ENCODE measurements at regions not wholly inside any gene's neighbourhood (a gene's known extent, or its start where the extent isn't known, plus 50 kb on each side); places are given as distances from the start of the nearest gene placed in this dataset.

DNA sequence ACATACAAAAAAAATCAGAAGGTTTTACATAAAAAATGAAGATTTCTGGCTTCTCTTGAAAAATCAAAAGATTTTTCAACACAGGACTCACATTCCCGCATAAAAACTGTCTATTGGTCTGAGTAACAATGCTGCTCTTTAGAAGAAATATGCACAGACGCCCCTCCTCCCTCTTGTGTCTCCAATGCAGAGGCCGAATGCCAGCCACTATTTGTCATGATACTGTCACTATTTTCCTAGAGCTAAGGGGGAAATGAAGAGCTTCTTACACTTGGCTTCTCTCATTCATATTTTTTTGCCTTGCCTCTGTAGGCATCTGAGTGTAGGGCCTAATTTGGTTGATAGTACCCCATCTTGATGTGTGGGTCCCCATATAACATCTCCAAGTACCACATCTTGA is 98.0 kb downstream of the BBS10 start:
- no peak overlapping the region for H3K27ac Mint-ChIP-seq
- no peaks in the 10 kb centered on the region for H3K4me1 Mint-ChIP-seq
- no peaks in the 10 kb centered on the region for H3K9me3 Mint-ChIP-seq
- no peak overlapping the region for H3K4me3 Mint-ChIP-seq
- peaks cover 16% of the 10 kb centered on the region for H3K27me3 Mint-ChIP-seq
- no peaks in the 10 kb centered on the region for H3K36me3 Mint-ChIP-seq (ENCODE audit: low read depth)
- POLR2A ChIA-PET, result no interaction called here
- CTCF ChIA-PET, result interaction anchor here (0.6 kb wide), 1 partner anchor 10 kb away, joined by 3 read pairs; no protein-coding TSS in a partner anchor
- DNase-seq, result no peak

DNA sequence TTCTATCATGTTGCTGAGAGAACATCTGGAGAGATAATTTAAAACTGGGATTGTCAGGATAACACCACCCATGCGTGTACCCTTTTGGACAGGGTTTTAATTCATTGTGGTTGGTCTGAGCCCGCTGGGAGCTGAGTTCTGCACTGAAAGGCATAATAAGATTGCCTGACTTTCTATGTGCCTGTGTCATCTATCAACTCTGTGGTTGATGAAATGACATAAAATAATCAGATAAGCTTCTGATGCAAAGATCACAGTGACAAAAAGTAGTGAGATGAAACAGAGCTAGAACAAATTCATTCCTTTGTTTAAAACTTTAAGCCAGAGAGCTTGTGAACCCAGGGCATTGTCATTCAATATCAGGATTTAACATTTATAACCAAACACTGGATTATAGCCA is 98.7 kb downstream of the BBS10 start:
- peaks cover 16% of the 10 kb centered on the region for H3K27me3 Mint-ChIP-seq
- H3K36me3 Mint-ChIP-seq (ENCODE audit: low read depth), result no peaks in the 10 kb centered on the region
- CTCF ChIA-PET, result interaction anchor here (0.6 kb wide), 1 partner anchor 22 kb away, joined by 3 read pairs; no protein-coding TSS in a partner anchor
- H3K4me1 Mint-ChIP-seq, result no peaks in the 10 kb centered on the region
- no peaks in the 10 kb centered on the region for H3K9me3 Mint-ChIP-seq
- no peak overlapping the region for H3K27ac Mint-ChIP-seq
- no peak for DNase-seq
- POLR2A ChIA-PET, result no interaction called here
- no peak overlapping the region for H3K4me3 Mint-ChIP-seq

DNA sequence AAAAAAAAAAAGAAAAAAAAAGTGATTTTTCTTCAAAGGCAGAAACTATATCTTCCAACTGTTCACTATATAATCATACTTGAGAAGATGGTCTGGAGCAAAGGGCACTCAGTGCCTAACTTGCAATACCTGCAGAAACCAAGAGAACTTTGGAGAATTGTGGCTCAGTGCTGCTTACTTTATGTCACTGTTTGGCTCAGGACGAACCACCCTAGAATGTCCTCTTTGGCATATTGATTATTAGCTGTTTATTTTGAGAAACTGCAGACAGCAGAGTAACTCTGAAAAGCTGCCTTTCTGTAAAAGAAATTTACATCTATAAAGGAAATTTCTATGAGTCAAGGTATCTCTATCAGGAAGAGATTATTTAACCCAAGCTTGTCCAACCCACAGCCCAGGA is 100.2 kb downstream of the BBS10 start:
- no peak overlapping the region for H3K4me3 Mint-ChIP-seq
- no peak overlapping the region for H3K27ac Mint-ChIP-seq
- DNase-seq, result no peak
- H3K36me3 Mint-ChIP-seq (ENCODE audit: low read depth), result no peaks in the 10 kb centered on the region
- ChIA-PET POLR2A (no interaction called here), CTCF (interaction anchor here (0.9 to 1.5 kb wide), 3 partner anchors 8 to 19 kb away, joined by 3 to 5 read pairs (median 3); no protein-coding TSS in a partner anchor)
- H3K27me3 Mint-ChIP-seq, result peaks cover 16% of the 10 kb centered on the region
- no peaks in the 10 kb centered on the region for H3K4me1 Mint-ChIP-seq
- no peaks in the 10 kb centered on the region for H3K9me3 Mint-ChIP-seq

DNA sequence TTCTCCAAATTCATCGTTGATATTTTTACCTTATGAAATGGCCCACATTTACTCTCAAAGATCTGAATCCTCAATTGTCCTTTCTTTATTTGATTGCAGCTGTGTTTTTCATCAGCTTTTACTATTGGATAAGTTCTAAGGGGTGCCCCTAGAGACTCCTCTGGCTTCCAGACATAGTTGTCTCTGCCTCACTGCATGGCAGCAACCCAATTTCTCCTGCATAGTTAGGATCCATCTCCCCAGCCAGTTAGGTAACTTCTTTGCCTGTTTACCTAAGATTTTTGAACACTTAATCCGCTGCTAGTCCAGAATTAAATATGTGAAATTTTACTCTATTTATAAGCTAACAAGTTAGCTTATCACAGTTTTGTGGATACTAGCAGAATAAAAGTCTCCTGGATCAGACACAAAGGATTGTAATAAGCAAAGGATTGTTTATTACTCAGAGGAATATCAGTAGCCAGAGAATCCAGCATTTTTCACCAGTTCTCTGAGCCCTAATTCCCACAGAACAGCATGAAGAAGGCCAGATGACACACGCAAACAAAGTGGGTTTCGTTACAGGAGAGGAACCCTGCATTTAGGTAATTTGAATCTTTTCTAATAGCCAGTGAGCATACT is 101.1 kb downstream of the BBS10 start:
- ChIA-PET CTCF (interaction anchor here (0.5 to 0.9 kb wide), 2 partner anchors 15 to 682 kb away, joined by 3 read pairs; no protein-coding TSS in a partner anchor), POLR2A (no interaction called here)
- DNase-seq, result no peak
- Mint-ChIP-seq H3K4me1 (no peaks in the 10 kb centered on the region), H3K9me3 (no peaks in the 10 kb centered on the region), H3K4me3 (no peak overlapping the region), H3K36me3 (ENCODE audit: low read depth) (no peaks in the 10 kb centered on the region), H3K27me3 (peaks cover 16% of the 10 kb centered on the region), H3K27ac (no peak overlapping the region)

DNA sequence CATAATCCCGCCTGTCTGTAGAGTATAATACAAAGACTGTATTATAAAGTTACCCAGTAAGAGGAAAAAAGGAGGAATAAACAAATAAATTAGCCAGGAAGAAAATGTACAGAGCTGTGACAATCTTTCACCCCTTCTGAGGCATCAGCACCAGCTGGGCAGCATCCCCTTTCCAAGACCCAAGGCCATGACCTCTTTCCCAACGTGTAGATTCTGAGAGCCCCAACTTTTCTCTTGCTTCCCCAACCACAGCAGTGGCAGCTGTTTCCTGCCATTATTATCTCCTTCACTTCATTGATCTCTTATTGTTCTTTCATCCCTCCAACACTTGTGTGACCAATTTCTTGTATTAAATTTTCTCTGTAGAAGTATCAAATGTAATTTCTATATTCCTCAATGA is 101.6 kb downstream of the BBS10 start:
- ChIA-PET CTCF (interaction anchor here (0.9 kb wide), 1 partner anchor 15 kb away, joined by 3 read pairs; no protein-coding TSS in a partner anchor), POLR2A (no interaction called here)
- Mint-ChIP-seq H3K27me3 (peaks cover 16% of the 10 kb centered on the region), H3K36me3 (ENCODE audit: low read depth) (no peaks in the 10 kb centered on the region), H3K4me1 (no peaks in the 10 kb centered on the region), H3K27ac (no peak overlapping the region), H3K4me3 (no peak overlapping the region), H3K9me3 (no peaks in the 10 kb centered on the region)
- DNase-seq, result no peak

DNA sequence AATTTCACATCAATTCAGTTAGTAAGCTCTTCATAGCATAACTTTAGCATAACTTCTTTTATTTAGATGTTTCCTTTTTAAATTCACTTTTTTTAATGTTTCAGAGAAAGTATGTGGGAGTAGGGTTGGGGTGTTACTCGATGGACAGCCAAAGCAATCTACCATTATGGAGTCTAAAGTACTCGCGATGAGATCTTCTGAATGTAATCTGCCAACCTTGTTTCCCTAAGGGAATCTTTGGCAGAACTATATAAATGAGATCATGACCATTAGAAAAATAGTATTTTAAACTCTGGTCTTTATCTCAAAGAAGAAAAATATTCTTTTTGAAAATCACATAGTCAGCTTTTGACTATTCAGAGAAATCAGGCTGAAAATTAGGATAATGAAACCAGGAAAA is 103.9 kb downstream of the BBS10 start:
- no peak overlapping the region for H3K4me3 Mint-ChIP-seq
- H3K27ac Mint-ChIP-seq, result no peak overlapping the region
- no peaks in the 10 kb centered on the region for H3K36me3 Mint-ChIP-seq (ENCODE audit: low read depth)
- H3K4me1 Mint-ChIP-seq, result no peaks in the 10 kb centered on the region
- no peak for DNase-seq
- ChIA-PET POLR2A (no interaction called here), CTCF (no interaction called here)
- H3K27me3 Mint-ChIP-seq, result peaks cover 16% of the 10 kb centered on the region
- H3K9me3 Mint-ChIP-seq, result no peaks in the 10 kb centered on the region

DNA sequence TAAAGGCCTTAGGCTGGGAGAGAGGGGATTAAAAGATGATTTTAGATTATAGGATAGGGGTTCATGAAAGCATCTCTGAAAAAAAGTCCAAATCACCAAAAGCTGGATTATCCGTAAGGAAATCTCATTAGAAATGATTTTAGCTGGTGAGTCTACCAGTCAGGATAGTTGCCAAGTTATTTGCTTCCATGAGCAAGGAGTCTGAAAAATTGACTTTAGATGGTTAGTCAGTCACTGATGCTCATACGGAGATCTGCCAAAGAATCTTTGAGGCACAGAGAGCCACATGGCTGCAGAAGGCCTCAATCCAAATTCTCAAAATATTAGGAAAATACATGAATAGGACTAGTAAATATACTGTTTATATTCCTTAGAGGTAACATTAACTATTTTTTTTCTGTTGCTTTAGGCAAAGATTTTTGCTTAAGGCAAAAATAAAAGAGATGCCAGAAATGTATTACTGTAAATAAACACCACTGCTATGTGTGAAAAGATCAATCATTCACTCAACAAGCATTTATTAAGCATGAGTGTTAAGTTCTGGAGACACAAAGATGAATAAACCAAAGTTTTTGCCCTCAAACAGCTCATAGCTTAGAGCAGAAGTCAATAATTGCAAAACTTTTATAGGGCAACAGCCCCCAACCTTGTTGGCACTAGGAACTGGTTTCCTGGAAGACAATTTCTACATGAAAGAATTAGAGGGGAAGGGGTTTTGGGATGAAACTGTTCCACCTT is 105.2 kb downstream of the BBS10 start:
- H3K27me3 Mint-ChIP-seq, result peaks cover 14% of the 10 kb centered on the region
- H3K27ac Mint-ChIP-seq, result no peak overlapping the region
- ChIA-PET CTCF (no interaction called here), POLR2A (no interaction called here)
- no peak overlapping the region for H3K4me3 Mint-ChIP-seq
- no peaks in the 10 kb centered on the region for H3K9me3 Mint-ChIP-seq
- DNase-seq, result no peak
- no peaks in the 10 kb centered on the region for H3K4me1 Mint-ChIP-seq
- H3K36me3 Mint-ChIP-seq (ENCODE audit: low read depth), result no peaks in the 10 kb centered on the region

DNA sequence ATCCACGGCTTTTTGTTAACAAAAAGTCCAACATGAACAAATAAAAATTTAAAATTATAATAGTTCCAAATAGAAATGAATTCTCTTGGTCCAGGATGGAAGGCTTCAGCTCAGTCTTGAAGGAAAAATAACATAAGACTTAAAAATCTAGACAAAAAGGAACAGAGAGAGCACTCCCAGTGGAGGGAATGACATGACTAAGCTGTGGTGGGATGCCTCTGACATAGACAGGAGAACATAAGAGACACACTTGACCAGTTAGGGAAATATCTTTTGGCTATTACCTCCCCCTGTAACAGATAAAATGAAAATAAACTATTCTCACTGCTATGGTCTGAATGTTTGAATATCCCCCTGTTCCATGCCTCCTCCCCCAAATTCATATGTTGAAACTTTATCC is 106.8 kb downstream of the BBS10 start:
- H3K27me3 Mint-ChIP-seq, result peaks cover 5% of the 10 kb centered on the region
- no peak for DNase-seq
- no peaks in the 10 kb centered on the region for H3K36me3 Mint-ChIP-seq (ENCODE audit: low read depth)
- POLR2A ChIA-PET, result no interaction called here
- CTCF ChIA-PET, result no interaction called here
- no peak overlapping the region for H3K27ac Mint-ChIP-seq
- H3K9me3 Mint-ChIP-seq, result no peaks in the 10 kb centered on the region
- no peak overlapping the region for H3K4me3 Mint-ChIP-seq
- H3K4me1 Mint-ChIP-seq, result no peaks in the 10 kb centered on the region

DNA sequence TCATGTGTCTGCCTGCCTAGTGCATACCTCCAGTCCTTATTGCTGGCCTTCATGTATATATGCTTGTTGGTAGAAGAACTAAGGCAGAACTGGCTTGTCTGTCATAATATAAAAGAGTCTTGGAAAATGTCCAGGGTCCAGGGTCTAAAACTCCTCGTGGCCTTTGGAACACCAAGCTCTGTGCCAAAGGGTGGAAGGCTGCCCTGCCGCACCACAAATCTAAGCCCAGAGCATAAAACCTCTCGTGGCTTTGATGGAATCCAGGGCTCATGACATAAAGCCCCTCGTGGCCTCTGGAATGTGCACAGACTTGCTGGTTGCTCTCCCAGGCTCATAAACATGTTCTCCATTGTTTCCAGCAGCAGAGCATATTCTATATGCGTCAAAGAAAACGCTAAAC is 107.9 kb downstream of the BBS10 start:
- H3K4me1 Mint-ChIP-seq, result no peaks in the 10 kb centered on the region
- H3K27me3 Mint-ChIP-seq, result peaks cover under 1% of the 10 kb centered on the region
- ChIA-PET CTCF (interaction anchor here (1.0 to 2.0 kb wide), 3 partner anchors 8 to 57 kb away, joined by 3 to 5 read pairs (median 5); no protein-coding TSS in a partner anchor), POLR2A (no interaction called here)
- DNase-seq, result no peak
- no peak overlapping the region for H3K27ac Mint-ChIP-seq
- no peaks in the 10 kb centered on the region for H3K36me3 Mint-ChIP-seq (ENCODE audit: low read depth)
- no peak overlapping the region for H3K4me3 Mint-ChIP-seq
- no peaks in the 10 kb centered on the region for H3K9me3 Mint-ChIP-seq

DNA sequence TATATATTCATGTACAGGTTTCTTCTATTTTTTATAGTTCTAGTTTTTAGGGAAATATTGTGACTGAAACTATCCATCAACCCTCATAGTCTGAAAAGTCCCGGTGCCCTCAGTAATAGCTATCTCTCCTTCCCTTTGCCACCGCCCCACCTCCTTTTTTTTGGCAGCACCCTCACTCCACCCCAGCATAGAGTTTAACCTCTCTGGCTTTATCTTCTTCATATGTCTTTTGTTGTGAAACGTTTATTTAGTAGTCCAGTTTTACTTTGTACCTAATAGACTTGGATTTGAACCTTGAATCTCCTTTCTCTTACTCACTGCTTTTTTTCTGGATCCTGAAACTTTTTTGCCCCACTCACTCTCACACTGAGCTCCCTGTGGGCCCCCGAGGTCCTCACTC is 109.5 kb downstream of the BBS10 start:
- no peak for DNase-seq
- Mint-ChIP-seq H3K9me3 (no peaks in the 10 kb centered on the region), H3K4me1 (no peaks in the 10 kb centered on the region), H3K27me3 (no peaks in the 10 kb centered on the region), H3K4me3 (no peak overlapping the region), H3K36me3 (ENCODE audit: low read depth) (no peaks in the 10 kb centered on the region), H3K27ac (no peak overlapping the region)
- ChIA-PET CTCF (interaction anchor here (1.0 kb wide), 1 partner anchor 24 kb away, joined by 4 read pairs; no protein-coding TSS in a partner anchor), POLR2A (no interaction called here)

DNA sequence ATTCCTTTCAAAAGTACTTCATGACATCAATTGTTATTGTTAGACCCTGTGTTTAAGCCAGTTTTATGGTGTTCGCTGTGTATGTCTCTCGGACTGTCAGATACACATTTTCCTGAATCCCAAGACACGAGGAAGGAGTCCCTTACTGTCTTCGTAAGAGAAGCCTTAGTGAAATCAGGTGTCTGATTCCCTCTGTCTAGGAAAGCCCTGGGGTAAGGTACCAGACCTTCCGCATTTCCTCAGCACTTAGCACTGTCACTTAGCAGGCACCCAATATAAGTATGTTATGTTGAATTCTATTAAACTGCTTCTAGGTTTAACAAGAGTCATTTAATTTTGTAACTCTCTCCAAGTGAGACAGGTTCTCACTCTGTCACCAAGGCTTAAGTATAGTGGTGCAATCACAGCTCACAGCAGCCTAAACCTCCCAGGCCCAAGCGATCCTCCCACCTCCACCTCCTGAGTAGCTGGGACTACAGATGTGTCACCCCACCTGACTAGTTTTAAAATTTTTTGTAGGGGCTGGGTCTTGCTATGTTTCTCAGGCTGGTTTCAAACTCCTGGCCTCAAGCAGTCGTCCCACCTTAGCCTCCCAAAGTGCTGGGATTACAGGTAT is 111.0 kb downstream of the BBS10 start:
- Mint-ChIP-seq H3K27me3 (no peaks in the 10 kb centered on the region), H3K9me3 (no peaks in the 10 kb centered on the region), H3K4me3 (no peak overlapping the region), H3K4me1 (no peaks in the 10 kb centered on the region), H3K27ac (no peak overlapping the region), H3K36me3 (ENCODE audit: low read depth) (no peaks in the 10 kb centered on the region)
- CTCF ChIA-PET, result interaction anchor here (0.6 kb wide), 1 partner anchor 15 kb away, joined by 3 read pairs; no protein-coding TSS in a partner anchor
- no peak for DNase-seq
- POLR2A ChIA-PET, result no interaction called here

DNA sequence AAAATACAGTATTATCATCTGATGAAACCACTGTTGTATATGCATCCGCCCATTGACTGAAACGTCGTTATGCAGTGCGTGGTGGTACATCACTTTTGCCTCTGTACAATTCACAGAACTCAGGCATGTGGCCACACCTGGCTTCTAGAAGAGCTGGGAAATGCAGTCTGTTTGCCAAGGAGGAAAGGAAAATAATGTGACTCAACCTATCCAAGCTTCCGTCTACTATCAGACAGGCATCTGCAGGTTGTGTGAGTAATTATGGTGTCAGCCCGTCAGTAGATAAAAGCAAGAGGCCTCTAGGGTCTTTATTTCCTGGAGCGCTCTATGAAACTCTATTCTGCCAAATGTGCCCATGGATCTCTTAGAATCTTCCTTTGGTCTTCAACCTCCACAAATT is 111.6 kb downstream of the BBS10 start:
- Mint-ChIP-seq H3K9me3 (no peaks in the 10 kb centered on the region), H3K27me3 (no peaks in the 10 kb centered on the region), H3K27ac (no peak overlapping the region), H3K4me3 (no peak overlapping the region), H3K4me1 (no peaks in the 10 kb centered on the region), H3K36me3 (ENCODE audit: low read depth) (no peaks in the 10 kb centered on the region)
- ChIA-PET POLR2A (no interaction called here), CTCF (no interaction called here)
- no peak for DNase-seq

DNA sequence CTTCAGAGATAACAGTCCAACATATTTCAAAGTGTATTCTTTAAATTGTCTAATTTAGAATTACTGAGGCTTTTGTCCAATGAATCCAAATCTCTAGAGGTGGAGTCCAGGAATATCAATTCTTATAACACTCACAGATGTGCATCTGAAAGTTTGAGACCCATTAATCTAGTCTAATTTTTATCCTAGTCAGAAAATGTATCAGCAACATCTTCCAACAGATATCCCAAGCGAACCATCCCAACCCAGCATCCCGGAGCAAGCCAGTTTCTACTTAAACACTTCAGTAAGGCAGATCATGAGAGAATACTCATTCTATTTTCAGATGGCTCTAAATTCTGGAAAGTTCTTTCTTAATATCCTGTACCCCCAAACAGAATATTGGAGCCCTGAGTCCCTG is 113.5 kb downstream of the BBS10 start:
- Mint-ChIP-seq H3K27me3 (no peaks in the 10 kb centered on the region), H3K9me3 (no peaks in the 10 kb centered on the region), H3K4me1 (no peaks in the 10 kb centered on the region), H3K4me3 (no peak overlapping the region), H3K36me3 (ENCODE audit: low read depth) (no peaks in the 10 kb centered on the region), H3K27ac (no peak overlapping the region)
- ChIA-PET POLR2A (no interaction called here), CTCF (no interaction called here)
- DNase-seq, result no peak
